IPS DF 19.7 (cell line): ENCODE measurements at regions not wholly inside any gene's neighbourhood (a gene's known extent, or its start where the extent isn't known, plus 50 kb on each side); places are given as distances from the start of the nearest gene placed in this dataset.

Source experiments
- DNase-seq: peaks from one replicate; pipeline ENCODE4 v3.0.0-alpha.2; 2013; ENCODE audit warnings: low read depth, low spot score

- no peak for DNase-seq
These were observed 573.5 kb upstream of the JAG1 start for GRCh38 chr20:11247046-11248010.

- no peak for DNase-seq
These were observed 574.2 kb upstream of the JAG1 start for GRCh38 chr20:11248011-11248409.

- no peak for DNase-seq
These were observed 575.2 kb upstream of the JAG1 start for GRCh38 chr20:11248687-11249638.

GRCh38 chr20:11249683-11250082, 575.9 kb upstream of the JAG1 start:
- no peak for DNase-seq

- DNase-seq, result no peak
These were observed 578.6 kb upstream of the JAG1 start for GRCh38 chr20:11252447-11252846.

- DNase-seq, result no peak
These were observed 581.7 kb upstream of the JAG1 start for GRCh38 chr20:11255455-11255854.

GRCh38 chr20:11255860-11256259, 582.1 kb upstream of the JAG1 start:
- no peak for DNase-seq

GRCh38 chr20:11260611-11261010, 586.8 kb upstream of the JAG1 start:
- no peak for DNase-seq

GRCh38 chr20:11261533-11262000, 587.8 kb upstream of the JAG1 start:
- no peak for DNase-seq

GRCh38 chr20:11266571-11266970, 592.8 kb upstream of the JAG1 start:
- no peak for DNase-seq

GRCh38 chr20:11267131-11267761, 593.4 kb upstream of the JAG1 start:
- peak; percentile 67 for DNase-seq

GRCh38 chr20:11267762-11268335, 594.0 kb upstream of the JAG1 start:
- DNase-seq, result no peak

GRCh38 chr20:11270566-11270965, 596.8 kb upstream of the JAG1 start:
- no peak for DNase-seq

- peak; percentile 50 for DNase-seq
These were observed 597.5 kb upstream of the JAG1 start for GRCh38 chr20:11271319-11271718.

- DNase-seq, result no peak
These were observed 598.3 kb upstream of the JAG1 start for GRCh38 chr20:11271920-11272594.

GRCh38 chr20:11274141-11274594, 600.4 kb upstream of the JAG1 start:
- DNase-seq, result no peak

GRCh38 chr20:11275740-11276139, 601.9 kb upstream of the JAG1 start:
- no peak for DNase-seq

GRCh38 chr20:11277170-11277569, 603.4 kb upstream of the JAG1 start:
- no peak for DNase-seq

GRCh38 chr20:11277858-11278257, 604.1 kb upstream of the JAG1 start:
- DNase-seq, result no peak

GRCh38 chr20:11278461-11278860, 604.7 kb upstream of the JAG1 start:
- DNase-seq, result no peak

- no peak for DNase-seq
These were observed 607.4 kb upstream of the JAG1 start for GRCh38 chr20:11281240-11281639.
